NB4 (cell line): ENCODE measurements at regions not wholly inside any gene's neighbourhood (a gene's known extent, or its start where the extent isn't known, plus 50 kb on each side); places are given as distances from the start of the nearest gene placed in this dataset.

Source experiments
- DNase-seq: peaks from one replicate; pipeline ENCODE4 v3.0.0; 2010; ENCODE audit warnings: low read depth
- H3K4me3 ChIP-seq: one replicate; pipeline ENCODE4 v1.5.1; 2011; ENCODE audit warnings: mild to moderate bottlenecking, low read depth, low read length, moderate library complexity
- MYC ChIP-seq: IDR thresholded peaks from 2 replicates; pipeline ENCODE4 v1.6.1; 2011; ENCODE audit warnings: low read depth, low read length
- POLR2A ChIP-seq: IDR thresholded peaks from 2 replicates; pipeline ENCODE4 v1.6.1; 2011; ENCODE audit warnings: mild to moderate bottlenecking; ENCODE audit not compliant: insufficient read length; ENCODE audit errors: extremely low read depth
- TF ChIP-seq, protein P1 (sequence below): IDR thresholded peaks from one replicate; pipeline ENCODE4 v1.5.1; 2012; ENCODE audit warnings: low read depth, low read length
- TF ChIP-seq, protein P2 (sequence below): IDR thresholded peaks from 2 replicates; pipeline ENCODE4 v1.6.1; 2011; ENCODE audit warnings: low read depth, low read length

DNA sequence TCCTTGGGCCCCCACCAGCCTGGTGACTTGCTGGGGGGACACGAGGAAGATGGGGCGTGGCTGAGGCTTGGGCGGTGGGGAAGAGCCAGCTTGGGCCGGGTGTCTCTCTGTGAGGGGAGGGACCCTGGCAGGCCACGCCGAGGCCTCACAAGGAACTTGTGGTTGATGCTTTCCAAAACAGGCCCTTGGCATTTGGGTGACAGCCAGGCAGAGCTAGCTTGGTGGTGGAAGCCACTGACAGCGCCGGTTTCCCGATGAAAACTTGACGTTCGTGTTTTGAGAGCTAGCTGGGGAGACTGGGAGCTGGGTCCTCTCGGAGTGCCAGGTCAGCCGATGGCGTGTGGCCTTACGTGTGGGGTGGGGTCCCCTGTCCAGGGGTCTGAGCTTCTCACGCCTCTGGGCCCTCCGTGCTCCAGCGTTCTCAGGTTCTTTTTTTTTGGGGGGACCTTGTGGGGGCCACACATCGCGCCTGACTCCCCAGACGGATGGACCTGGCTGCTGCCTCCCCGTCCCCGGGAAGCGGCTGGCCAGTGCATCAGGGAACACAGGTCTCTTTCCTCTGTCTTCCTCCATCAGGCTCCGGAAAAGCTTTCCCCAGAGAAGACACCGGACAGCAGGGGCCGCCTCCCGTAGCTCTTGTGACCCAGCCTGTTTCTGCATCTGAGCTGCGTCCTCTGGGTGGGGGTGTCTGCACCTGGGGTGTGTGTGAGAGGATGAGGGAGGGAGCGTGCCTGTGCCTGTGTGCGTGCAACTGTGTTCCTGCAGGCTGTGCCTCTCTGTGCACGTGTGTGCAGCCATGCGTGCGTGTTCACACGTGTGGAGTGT lies 129.3 kb upstream of the LPCAT1 start:
- no peak for TF ChIP-seq POLR2A
- TF ChIP-seq, protein P1, sequence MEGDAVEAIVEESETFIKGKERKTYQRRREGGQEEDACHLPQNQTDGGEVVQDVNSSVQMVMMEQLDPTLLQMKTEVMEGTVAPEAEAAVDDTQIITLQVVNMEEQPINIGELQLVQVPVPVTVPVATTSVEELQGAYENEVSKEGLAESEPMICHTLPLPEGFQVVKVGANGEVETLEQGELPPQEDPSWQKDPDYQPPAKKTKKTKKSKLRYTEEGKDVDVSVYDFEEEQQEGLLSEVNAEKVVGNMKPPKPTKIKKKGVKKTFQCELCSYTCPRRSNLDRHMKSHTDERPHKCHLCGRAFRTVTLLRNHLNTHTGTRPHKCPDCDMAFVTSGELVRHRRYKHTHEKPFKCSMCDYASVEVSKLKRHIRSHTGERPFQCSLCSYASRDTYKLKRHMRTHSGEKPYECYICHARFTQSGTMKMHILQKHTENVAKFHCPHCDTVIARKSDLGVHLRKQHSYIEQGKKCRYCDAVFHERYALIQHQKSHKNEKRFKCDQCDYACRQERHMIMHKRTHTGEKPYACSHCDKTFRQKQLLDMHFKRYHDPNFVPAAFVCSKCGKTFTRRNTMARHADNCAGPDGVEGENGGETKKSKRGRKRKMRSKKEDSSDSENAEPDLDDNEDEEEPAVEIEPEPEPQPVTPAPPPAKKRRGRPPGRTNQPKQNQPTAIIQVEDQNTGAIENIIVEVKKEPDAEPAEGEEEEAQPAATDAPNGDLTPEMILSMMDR, result no peak
- TF ChIP-seq MYC, result no peak
- TF ChIP-seq, protein P2, sequence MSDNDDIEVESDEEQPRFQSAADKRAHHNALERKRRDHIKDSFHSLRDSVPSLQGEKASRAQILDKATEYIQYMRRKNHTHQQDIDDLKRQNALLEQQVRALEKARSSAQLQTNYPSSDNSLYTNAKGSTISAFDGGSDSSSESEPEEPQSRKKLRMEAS, result no peak
- H3K4me3 ChIP-seq, result no peak overlapping the region
- peak; percentile 57 for DNase-seq

DNA sequence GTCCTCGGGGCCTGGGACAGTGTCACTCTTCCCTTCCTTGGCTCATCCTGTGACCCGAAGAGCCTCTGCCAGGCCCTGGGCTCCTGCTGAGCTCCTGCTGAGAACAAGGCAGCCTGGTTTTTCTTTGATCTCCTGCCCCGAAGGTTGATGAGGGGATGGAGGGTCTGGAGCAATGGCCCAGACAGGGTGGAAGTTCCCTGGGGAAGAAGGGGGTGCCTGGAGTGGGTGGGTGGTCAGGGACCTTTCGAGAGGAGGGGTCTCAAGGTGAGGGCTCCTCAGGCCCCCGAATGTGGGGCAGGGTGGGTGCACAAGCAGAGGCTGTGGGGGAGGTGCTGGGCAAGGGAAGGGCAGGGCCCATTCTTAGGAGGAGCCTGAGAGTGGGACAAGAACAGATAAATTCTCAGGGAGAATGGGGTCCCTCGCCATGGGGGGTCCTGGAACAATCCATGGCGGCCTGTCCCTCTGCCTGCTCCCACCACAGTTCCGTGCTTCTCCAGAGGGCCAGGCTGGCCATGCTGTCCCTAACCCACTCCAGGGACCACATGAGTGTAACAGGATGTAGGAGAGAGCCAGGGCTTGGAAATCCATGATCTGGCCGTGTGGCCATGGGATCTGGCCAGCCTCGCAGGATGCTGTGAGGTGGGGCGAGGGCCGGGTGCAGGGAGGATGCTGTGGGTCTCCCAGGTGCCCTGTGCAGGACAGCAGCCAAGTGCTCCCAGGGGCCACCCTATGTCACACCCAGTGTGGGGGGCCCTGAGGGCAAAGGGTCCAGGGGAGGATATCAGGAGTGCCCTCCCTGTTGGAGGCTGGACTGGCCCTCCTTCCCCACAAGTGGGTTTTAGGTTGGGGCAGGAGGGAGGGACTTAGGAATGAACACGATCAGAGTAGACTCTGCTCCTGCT lies 128.5 kb upstream of the LPCAT1 start:
- no peak overlapping the region for H3K4me3 ChIP-seq
- TF ChIP-seq, protein P2, result no peak
- TF ChIP-seq MYC (no peak), POLR2A (no peak)
- TF ChIP-seq, protein P1, result no peak
- DNase-seq, result no peak

DNA sequence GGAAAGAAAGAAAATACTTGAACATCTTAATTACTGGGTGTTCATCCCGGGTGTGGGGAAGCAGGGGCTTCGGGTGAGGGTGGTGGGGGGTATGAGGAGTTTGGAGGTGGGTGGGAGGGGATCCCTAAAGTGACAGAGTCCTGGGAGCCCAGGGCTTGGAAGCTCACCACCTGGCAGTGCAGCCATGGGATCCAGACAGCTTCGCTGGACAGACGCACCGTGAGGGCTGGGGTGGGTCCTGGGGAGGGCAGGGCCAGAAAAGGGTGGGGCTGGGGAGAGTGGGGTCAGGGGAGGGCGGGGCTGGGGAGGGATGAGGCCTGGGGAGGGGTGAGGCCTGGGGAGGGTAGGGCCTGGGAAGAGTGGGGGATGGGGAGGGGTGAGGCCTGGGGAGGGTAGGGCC lies 127.5 kb upstream of the LPCAT1 start:
- no peak for DNase-seq
- no peak for TF ChIP-seq MYC
- no peak overlapping the region for H3K4me3 ChIP-seq

DNA sequence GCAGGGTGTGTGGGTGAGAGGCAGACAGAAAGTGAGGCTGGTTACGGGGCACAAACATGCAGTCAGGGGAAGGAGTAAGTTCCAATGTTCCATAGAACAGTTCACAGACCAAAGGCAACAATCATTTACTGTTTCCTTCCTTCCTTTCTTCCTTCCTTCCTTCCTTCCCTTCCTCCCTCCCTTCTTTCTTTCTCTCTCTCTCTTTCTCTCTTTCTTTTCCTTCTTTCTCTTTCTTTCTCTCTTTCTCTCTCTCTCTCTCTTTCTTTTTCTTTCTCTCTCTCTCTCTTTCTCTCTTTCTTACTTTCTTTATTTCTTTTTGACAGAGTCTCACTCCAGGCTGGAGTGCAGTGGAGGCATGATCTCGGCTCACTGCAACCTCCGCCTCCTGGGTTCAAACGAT lies 125.8 kb upstream of the LPCAT1 start:
- H3K4me3 ChIP-seq, result no peak overlapping the region
- TF ChIP-seq, protein P1, result no peak
- TF ChIP-seq, protein P2, result no peak
- TF ChIP-seq POLR2A (no peak), MYC (no peak)
- no peak for DNase-seq

DNA sequence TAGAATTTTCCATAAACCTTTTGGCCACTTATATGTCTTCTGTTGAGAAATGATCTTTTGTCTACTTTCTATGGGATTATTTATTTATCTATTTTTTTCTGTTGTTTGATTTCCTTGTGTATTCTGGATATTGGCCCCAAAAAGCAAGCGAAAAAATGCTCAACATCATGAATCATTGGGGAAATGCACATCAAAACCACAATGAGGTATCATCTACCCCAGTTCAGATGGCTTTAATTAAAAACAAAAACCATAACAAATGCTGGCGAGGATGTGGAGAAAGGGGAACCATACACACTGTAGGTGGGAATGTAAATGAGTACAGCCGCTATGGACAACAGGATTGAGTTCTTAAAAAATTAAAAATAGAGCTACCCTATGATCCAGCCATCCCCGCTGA lies 125.0 kb upstream of the LPCAT1 start:
- TF ChIP-seq POLR2A, result no peak
- TF ChIP-seq, protein P1, result no peak
- TF ChIP-seq, protein P2, result no peak
- TF ChIP-seq MYC, result no peak
- no peak for DNase-seq
- no peak overlapping the region for H3K4me3 ChIP-seq

DNA sequence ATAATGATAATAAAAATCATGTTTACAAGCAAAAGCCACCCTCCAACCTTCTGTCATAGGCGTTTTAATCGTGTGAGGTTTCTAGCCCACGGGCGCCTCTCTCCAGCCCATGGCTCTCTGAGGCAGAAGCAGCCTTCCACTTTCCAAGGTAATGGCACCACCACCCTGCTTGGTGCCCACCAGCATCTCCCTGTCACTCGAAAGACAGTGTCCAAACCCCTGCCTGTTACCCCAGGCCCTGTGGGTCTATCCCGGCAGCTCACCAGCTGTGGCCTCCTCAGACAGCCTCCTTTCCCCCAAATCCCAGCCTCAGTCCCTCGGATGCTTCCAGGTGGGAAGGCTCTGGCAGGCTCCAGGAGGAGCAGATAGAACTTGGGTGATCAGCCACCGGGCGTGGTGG lies 123.8 kb upstream of the LPCAT1 start:
- DNase-seq, result no peak
- TF ChIP-seq, protein P2, result no peak
- TF ChIP-seq MYC, result no peak
- TF ChIP-seq, protein P1, result no peak
- TF ChIP-seq POLR2A, result no peak
- H3K4me3 ChIP-seq, result no peak overlapping the region
